ENCODE measurements at regions not wholly inside any gene's neighbourhood (a gene's known extent, or its start where the extent isn't known, plus 50 kb on each side); places are given as distances from the start of the nearest gene placed in this dataset.

DNA sequence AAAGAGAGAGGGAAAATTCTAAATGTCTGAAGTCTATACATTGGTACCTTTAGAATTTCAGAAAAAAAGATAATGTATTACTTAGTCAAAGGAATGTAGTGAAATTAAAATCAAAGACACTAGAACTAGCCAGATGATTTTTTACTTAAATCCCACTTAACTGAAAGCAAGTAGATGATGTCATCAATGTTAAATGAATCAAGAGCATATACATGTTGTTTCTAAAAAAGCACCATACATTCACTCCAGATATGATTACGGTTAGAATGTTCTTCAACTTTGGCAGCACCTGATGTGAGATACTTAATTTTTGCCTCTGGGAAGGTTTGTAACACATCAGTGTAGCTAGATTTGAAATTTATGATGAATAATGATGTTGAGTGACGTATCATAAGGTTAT lies 576.7 kb upstream of the CNTNAP2 start:
- no peaks in the 10 kb centered on the region for H4K20me1 ChIP-seq (ENCODE audit: low read depth, low read length)
- H3K9ac ChIP-seq (ENCODE audit: low read length) = no peak overlapping the region
- no peak overlapping the region for H3K4me2 ChIP-seq (ENCODE audit: low read depth, low read length, poor library complexity, severe bottlenecking)
- TF ChIP-seq, protein P1, sequence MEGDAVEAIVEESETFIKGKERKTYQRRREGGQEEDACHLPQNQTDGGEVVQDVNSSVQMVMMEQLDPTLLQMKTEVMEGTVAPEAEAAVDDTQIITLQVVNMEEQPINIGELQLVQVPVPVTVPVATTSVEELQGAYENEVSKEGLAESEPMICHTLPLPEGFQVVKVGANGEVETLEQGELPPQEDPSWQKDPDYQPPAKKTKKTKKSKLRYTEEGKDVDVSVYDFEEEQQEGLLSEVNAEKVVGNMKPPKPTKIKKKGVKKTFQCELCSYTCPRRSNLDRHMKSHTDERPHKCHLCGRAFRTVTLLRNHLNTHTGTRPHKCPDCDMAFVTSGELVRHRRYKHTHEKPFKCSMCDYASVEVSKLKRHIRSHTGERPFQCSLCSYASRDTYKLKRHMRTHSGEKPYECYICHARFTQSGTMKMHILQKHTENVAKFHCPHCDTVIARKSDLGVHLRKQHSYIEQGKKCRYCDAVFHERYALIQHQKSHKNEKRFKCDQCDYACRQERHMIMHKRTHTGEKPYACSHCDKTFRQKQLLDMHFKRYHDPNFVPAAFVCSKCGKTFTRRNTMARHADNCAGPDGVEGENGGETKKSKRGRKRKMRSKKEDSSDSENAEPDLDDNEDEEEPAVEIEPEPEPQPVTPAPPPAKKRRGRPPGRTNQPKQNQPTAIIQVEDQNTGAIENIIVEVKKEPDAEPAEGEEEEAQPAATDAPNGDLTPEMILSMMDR (IDR thresholded peaks at IDR 0.05; ENCODE audit: insufficient read depth, low read length, poor library complexity, severe bottlenecking) = no peak
- no peak for TF ChIP-seq EZH2phosphoT487 (conservative IDR thresholded peaks at IDR 0.05; ENCODE audit: low read length)
- no peaks in the 10 kb centered on the region for H3K27me3 ChIP-seq (ENCODE audit: low read length)
- no peaks in the 10 kb centered on the region for H3K36me3 ChIP-seq (ENCODE audit: low read length)
- H3K9me2 ChIP-seq (replicated peaks; ENCODE audit: insufficient read depth, low read length) = no peaks in the 10 kb centered on the region
- H3K4me3 ChIP-seq (ENCODE audit: insufficient read depth, low read length, poor library complexity, severe bottlenecking) = no peak overlapping the region
- H3K27ac ChIP-seq (ENCODE audit: low read depth, low read length) = no peak overlapping the region
- H3K9me3 ChIP-seq (ENCODE audit: insufficient read depth, low read length) = no peaks in the 10 kb centered on the region
- H3K79me2 ChIP-seq (ENCODE audit: insufficient read depth, low read length) = no peaks in the 10 kb centered on the region
- no peaks in the 10 kb centered on the region for H3F3A ChIP-seq (ENCODE audit: insufficient read depth)
- H2AFZ ChIP-seq (ENCODE audit: low read depth, low read length, severe bottlenecking) = no peak overlapping the region

DNA sequence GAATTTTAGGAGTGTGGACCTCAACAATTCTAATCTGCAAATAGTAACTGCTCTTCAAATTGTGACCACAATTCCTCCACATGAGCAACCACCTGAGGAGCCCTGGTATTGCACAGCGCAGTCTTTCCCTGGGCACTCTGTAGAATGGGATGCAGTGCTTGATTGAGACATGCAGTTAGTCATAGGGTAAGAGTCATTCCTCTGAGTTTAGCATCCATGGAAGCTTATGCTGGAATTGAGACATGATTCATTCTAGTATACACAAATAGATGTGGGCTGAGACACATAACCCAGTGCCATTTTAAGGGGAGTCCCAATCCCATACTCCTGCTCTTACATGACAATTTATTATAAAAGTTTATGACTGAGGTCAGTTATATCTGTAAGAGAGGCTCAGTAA lies 582.3 kb upstream of the CNTNAP2 start:
- no peak overlapping the region for H3K4me2 ChIP-seq (ENCODE audit: low read depth, low read length, poor library complexity, severe bottlenecking)
- no peaks in the 10 kb centered on the region for H3K27me3 ChIP-seq (ENCODE audit: low read length)
- H4K20me1 ChIP-seq (ENCODE audit: low read depth, low read length) = peaks cover 3% of the 10 kb centered on the region; the same call in 1 of the 2 replicates
- H2AFZ ChIP-seq (ENCODE audit: low read depth, low read length, severe bottlenecking) = no peak overlapping the region
- H3K9ac ChIP-seq (ENCODE audit: low read length) = no peak overlapping the region
- H3K36me3 ChIP-seq (ENCODE audit: low read length) = no peaks in the 10 kb centered on the region
- H3K9me3 ChIP-seq (ENCODE audit: insufficient read depth, low read length) = no peaks in the 10 kb centered on the region
- H3K79me2 ChIP-seq (ENCODE audit: insufficient read depth, low read length) = no peaks in the 10 kb centered on the region
- no peaks in the 10 kb centered on the region for H3K9me2 ChIP-seq (replicated peaks; ENCODE audit: insufficient read depth, low read length)
- no peaks in the 10 kb centered on the region for H3F3A ChIP-seq (ENCODE audit: insufficient read depth)
- no peak overlapping the region for H3K27ac ChIP-seq (ENCODE audit: low read depth, low read length)
- H3K4me3 ChIP-seq (ENCODE audit: insufficient read depth, low read length, poor library complexity, severe bottlenecking) = no peak overlapping the region
- TF ChIP-seq, protein P1 (IDR thresholded peaks at IDR 0.05; ENCODE audit: insufficient read depth, low read length, poor library complexity, severe bottlenecking) = no peak
- TF ChIP-seq EZH2phosphoT487 (conservative IDR thresholded peaks at IDR 0.05; ENCODE audit: low read length) = no peak

DNA sequence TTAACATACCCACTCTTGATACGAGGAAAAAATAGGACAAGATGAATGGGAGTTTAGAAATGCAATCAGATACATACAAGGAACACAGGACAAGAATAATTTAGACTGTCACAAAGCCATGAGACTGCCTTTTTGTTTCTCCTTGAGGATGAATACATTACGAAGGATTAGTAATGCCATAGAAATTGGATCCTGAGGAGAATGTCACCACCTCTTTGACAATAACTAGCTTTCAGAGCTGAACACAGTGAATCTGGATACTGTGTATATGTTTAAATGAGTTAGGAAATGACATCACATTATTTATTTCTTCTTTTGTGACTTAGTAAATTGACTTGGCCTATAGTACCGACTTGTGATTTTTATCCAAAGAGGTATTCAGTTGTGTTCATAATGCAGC lies 596.3 kb upstream of the CNTNAP2 start:
- Histone ChIP-seq H2AFZ (ENCODE audit: low read depth, low read length, severe bottlenecking) (no peak overlapping the region), H3K27me3 (ENCODE audit: low read length) (no peaks in the 10 kb centered on the region), H3K4me2 (ENCODE audit: low read depth, low read length, poor library complexity, severe bottlenecking) (no peak overlapping the region), H3K9ac (ENCODE audit: low read length) (no peak overlapping the region), H3K9me2 (replicated peaks; ENCODE audit: insufficient read depth, low read length) (no peaks in the 10 kb centered on the region), H4K20me1 (ENCODE audit: low read depth, low read length) (no peaks in the 10 kb centered on the region), H3K79me2 (ENCODE audit: insufficient read depth, low read length) (no peaks in the 10 kb centered on the region), H3K9me3 (ENCODE audit: insufficient read depth, low read length) (no peaks in the 10 kb centered on the region), H3K4me3 (ENCODE audit: insufficient read depth, low read length, poor library complexity, severe bottlenecking) (no peak overlapping the region), H3K36me3 (ENCODE audit: low read length) (no peaks in the 10 kb centered on the region), H3F3A (ENCODE audit: insufficient read depth) (no peaks in the 10 kb centered on the region), H3K27ac (ENCODE audit: low read depth, low read length) (no peak overlapping the region)
- TF ChIP-seq, protein P1 (IDR thresholded peaks at IDR 0.05; ENCODE audit: insufficient read depth, low read length, poor library complexity, severe bottlenecking) = no peak
- no peak for TF ChIP-seq EZH2phosphoT487 (conservative IDR thresholded peaks at IDR 0.05; ENCODE audit: low read length)

All from SU-DHL-6 (cell line).